Panc1 (cell line): ENCODE measurements at regions not wholly inside any gene's neighbourhood (a gene's known extent, or its start where the extent isn't known, plus 50 kb on each side); places are given as distances from the start of the nearest gene placed in this dataset.

Experiments
- CTCF ChIP-seq: fragments of 450-650 bp; IDR thresholded peaks from 2 replicates; pipeline ENCODE4 v1.5.1; 2017; ENCODE audit warnings: mild to moderate bottlenecking
- POLR2AphosphoS5 ChIP-seq: IDR thresholded peaks from 2 replicates; pipeline ENCODE4 v1.6.1; 2012; ENCODE audit warnings: mild to moderate bottlenecking, low read depth, low read length, moderate library complexity
- REST ChIP-seq, 2 experiments: IDR thresholded peaks; 2 replicates each; pipeline ENCODE4 v1.6.1; 2011 to 2012; ENCODE audit warnings: low read depth in 2 of 2, control low read depth in 1 of 2, low read length in 1 of 2, mild to moderate bottlenecking in 1 of 2, moderate library complexity in 1 of 2; ENCODE audit not compliant: insufficient read depth in 1 of 2
- SIN3A ChIP-seq: IDR thresholded peaks from 2 replicates; pipeline ENCODE4 v1.6.1; 2012; ENCODE audit warnings: low read depth, mild to moderate bottlenecking, low read length, moderate library complexity, borderline replicate concordance; ENCODE audit not compliant: insufficient read depth
- TCF7L2 ChIP-seq: IDR thresholded peaks from 2 replicates; pipeline ENCODE4 v1.6.1; 2011; ENCODE audit warnings: mild to moderate bottlenecking, low read depth, low read length, inconsistent platforms

- TF ChIP-seq CTCF, result no peak
- TF ChIP-seq POLR2AphosphoS5, result no peak
- no peak for TF ChIP-seq REST (IDR thresholded peaks at IDR 0.05; ENCODE audit: insufficient read depth in 1 of 2, low read depth in 2 of 2, low read length in 1 of 2)
- TF ChIP-seq SIN3A, result no peak
- no peak for TF ChIP-seq TCF7L2
These were observed 116.9 kb downstream of the DCLK3 start for GRCh38 chr3:36647423-36647853.
